Central memory CD4-positive, alpha-beta T cell (primary cell): ENCODE measurements at regions not wholly inside any gene's neighbourhood (a gene's known extent, or its start where the extent isn't known, plus 50 kb on each side); places are given as distances from the start of the nearest gene placed in this dataset.
"Not testable (repeated sequence)": the region's sequence is repeated elsewhere in the genome, so short reads cannot be mapped to it uniquely, and the experiment has no call there.

Experiments
- DNase-seq: peaks from one replicate; pipeline ENCODE4 v3.0.0; 2022

- DNase-seq: no peak
These were observed 91.3 kb downstream of the MFAP3L start for GRCh38 chr4:169934794-169935429.

GRCh38 chr4:169933531-169933930 is 92.7 kb downstream of the MFAP3L start:
- no peak for DNase-seq

GRCh38 chr4:169931964-169932363 is 94.2 kb downstream of the MFAP3L start:
- DNase-seq: no peak

GRCh38 chr4:169930755-169931154 is 95.4 kb downstream of the MFAP3L start:
- not testable (repeated sequence) for DNase-seq

- no peak for DNase-seq
These were observed 98.9 kb downstream of the MFAP3L start for GRCh38 chr4:169927280-169927679.

GRCh38 chr4:169925678-169926077 is 100.5 kb downstream of the MFAP3L start:
- DNase-seq: no peak

GRCh38 chr4:169922632-169923276 is 103.4 kb downstream of the MFAP3L start:
- DNase-seq: no peak

- DNase-seq: no peak
These were observed 104.5 kb downstream of the MFAP3L start for GRCh38 chr4:169921732-169922131.

GRCh38 chr4:169921237-169921636 is 105.0 kb downstream of the MFAP3L start:
- DNase-seq: no peak

- not testable (repeated sequence) for DNase-seq
These were observed 106.7 kb downstream of the MFAP3L start for GRCh38 chr4:169919194-169920124.

GRCh38 chr4:169915545-169915944 is 110.7 kb downstream of the MFAP3L start:
- DNase-seq: no peak

- DNase-seq: no peak
These were observed 111.3 kb downstream of the MFAP3L start for GRCh38 chr4:169914866-169915265.

GRCh38 chr4:169912996-169913395 is 113.2 kb downstream of the MFAP3L start:
- no peak for DNase-seq

GRCh38 chr4:169909897-169910296 is 116.3 kb downstream of the MFAP3L start:
- no peak for DNase-seq

GRCh38 chr4:169909479-169909878 is 116.7 kb downstream of the MFAP3L start:
- DNase-seq: no peak

GRCh38 chr4:169907705-169908104 is 118.5 kb downstream of the MFAP3L start:
- no peak for DNase-seq

GRCh38 chr4:169906821-169907220 is 119.4 kb downstream of the MFAP3L start:
- DNase-seq: no peak

GRCh38 chr4:169906104-169906503 is 120.1 kb downstream of the MFAP3L start:
- no peak for DNase-seq

- DNase-seq: no peak
These were observed 123.4 kb downstream of the MFAP3L start for GRCh38 chr4:169902658-169903345.

GRCh38 chr4:169900241-169900845 is 125.9 kb downstream of the MFAP3L start:
- DNase-seq: no peak

GRCh38 chr4:169899295-169899694 is 126.9 kb downstream of the MFAP3L start:
- DNase-seq: no peak

GRCh38 chr4:169898095-169898494 is 128.1 kb downstream of the MFAP3L start:
- no peak for DNase-seq
